ENCODE measurements at regions not wholly inside any gene's neighbourhood (a gene's known extent, or its start where the extent isn't known, plus 50 kb on each side); places are given as distances from the start of the nearest gene placed in this dataset.

DNA sequence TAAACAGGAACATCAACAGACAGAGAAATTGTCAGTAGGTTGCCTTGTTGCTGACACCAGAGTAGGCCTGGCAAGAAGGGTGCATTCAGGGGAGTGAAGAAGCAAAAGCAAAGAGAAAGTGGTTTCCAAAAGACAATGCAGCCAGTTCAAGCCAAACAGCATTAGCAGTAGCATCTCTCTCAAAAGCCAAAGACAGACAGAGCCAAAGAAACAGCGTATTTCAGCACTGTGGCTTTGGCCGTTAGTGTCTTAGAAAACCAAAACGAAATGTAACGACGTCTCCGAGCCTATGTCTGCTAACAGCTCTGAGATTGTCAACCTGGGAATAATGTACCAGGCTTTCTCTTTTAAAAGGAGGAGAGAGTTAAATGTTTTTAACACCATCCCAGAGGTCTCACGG, 178.6 kb downstream of the NRP2 start:
- TF ChIP-seq, protein P1, sequence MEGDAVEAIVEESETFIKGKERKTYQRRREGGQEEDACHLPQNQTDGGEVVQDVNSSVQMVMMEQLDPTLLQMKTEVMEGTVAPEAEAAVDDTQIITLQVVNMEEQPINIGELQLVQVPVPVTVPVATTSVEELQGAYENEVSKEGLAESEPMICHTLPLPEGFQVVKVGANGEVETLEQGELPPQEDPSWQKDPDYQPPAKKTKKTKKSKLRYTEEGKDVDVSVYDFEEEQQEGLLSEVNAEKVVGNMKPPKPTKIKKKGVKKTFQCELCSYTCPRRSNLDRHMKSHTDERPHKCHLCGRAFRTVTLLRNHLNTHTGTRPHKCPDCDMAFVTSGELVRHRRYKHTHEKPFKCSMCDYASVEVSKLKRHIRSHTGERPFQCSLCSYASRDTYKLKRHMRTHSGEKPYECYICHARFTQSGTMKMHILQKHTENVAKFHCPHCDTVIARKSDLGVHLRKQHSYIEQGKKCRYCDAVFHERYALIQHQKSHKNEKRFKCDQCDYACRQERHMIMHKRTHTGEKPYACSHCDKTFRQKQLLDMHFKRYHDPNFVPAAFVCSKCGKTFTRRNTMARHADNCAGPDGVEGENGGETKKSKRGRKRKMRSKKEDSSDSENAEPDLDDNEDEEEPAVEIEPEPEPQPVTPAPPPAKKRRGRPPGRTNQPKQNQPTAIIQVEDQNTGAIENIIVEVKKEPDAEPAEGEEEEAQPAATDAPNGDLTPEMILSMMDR (IDR thresholded peaks at IDR 0.05): no peak
- no peak for TF ChIP-seq ZFX (IDR thresholded peaks at IDR 0.05; ENCODE audit: borderline replicate concordance)

Data from 22Rv1 (cell line).